K562 (cell line): ENCODE measurements at regions not wholly inside any gene's neighbourhood (a gene's known extent, or its start where the extent isn't known, plus 50 kb on each side); places are given as distances from the start of the nearest gene placed in this dataset.

ENCODE experiments used
- ATAC-seq: fragments of 200-7000 bp; cut with Tn5 transposase; 3 replicates; pipeline ENCODE4 v1.9.1; 2020; ENCODE audit warnings: moderate library complexity
- BruUV-seq: library from RNA; stranded (reverse); fragments of 400-500 nt; replicated peaks from 2 replicates; lab custom pipeline; 2021; lab: Mats Ljungman, UMichigan
- CTCF ChIA-PET: fragments of 300-600 bp; formaldehyde crosslinking; extraction: SDS; loops from one replicate; lab custom pipeline; 2021; ENCODE audit warnings: low intra/inter-chr PET ratio; lab: Yijun Ruan, JAX
- POLR2A ChIA-PET: fragments of 300-600, 350-650 bp; sonication (Branson Sonifier 250); formaldehyde crosslinking; extraction: SDS; loops from one replicate; lab custom pipeline; 2021; ENCODE audit warnings: antibody characterized with exemption, inconsistent platforms; lab: Yijun Ruan, JAX
- DNase-seq, 4 experiments: peaks; one replicate each; pipeline versions ENCODE4 v3.0.0 to v3.0.0-alpha.2; 2011 to 2018; ENCODE audit warnings: low spot score in 3 of 4, mixed read lengths in 3 of 4; ENCODE audit errors: extremely low read depth in 1 of 4
- FAIRE-seq: peaks from 2 replicates; lab custom pipeline; 2011; peaks lifted over from hg19 to GRCh38; lab: Jason Lieb, UNC
- H2AFZ ChIP-seq: 2 replicates; pipeline ENCODE4 v1.6.0; 2011; ENCODE audit warnings: low read depth, low read length, control low read depth, inconsistent platforms
- H3K27ac ChIP-seq: fragments of 200-600 bp; 3 replicates; pipeline ENCODE4 v1.8.0; 2011; ENCODE audit warnings: low read depth, mild to moderate bottlenecking, control low read depth, inconsistent platforms, low read length, moderate library complexity, mixed read lengths; ENCODE audit errors: extremely low read depth
- H3K27me3 ChIP-seq, 2 experiments: fragments of 300-600 bp in 1 of 2; 2 replicates in 1 of 2; 3 replicates in 1 of 2; pipeline versions ENCODE4 v1.6.0 to v1.8.0; 2011; ENCODE audit warnings: inconsistent platforms in 2 of 2, low read length in 2 of 2, mild to moderate bottlenecking in 1 of 2, mixed read lengths in 1 of 2, moderate library complexity in 1 of 2; ENCODE audit not compliant: control insufficient read depth in 2 of 2, insufficient read depth in 2 of 2
- H3K36me3 ChIP-seq: fragments of 300-600 bp; 3 replicates; pipeline ENCODE4 v1.8.0; 2011; ENCODE audit warnings: mild to moderate bottlenecking, low read length, inconsistent platforms; ENCODE audit not compliant: control insufficient read depth, insufficient read depth
- H3K4me1 ChIP-seq, 2 experiments: fragments of 200-600 bp in 1 of 2; replicated peaks in 1 of 2; 2 replicates in 1 of 2; 3 replicates in 1 of 2; pipeline versions ENCODE4 v1.5.1 to v1.8.0; 2011; ENCODE audit warnings: inconsistent platforms in 2 of 2, low read length in 2 of 2, mild to moderate bottlenecking in 1 of 2, mixed read lengths in 1 of 2, moderate library complexity in 1 of 2; ENCODE audit not compliant: control insufficient read depth in 2 of 2, insufficient read depth in 2 of 2
- H3K4me2 ChIP-seq: 2 replicates; pipeline ENCODE4 v1.6.1; 2011; ENCODE audit warnings: low read length, control low read depth, inconsistent platforms, mixed read lengths; ENCODE audit not compliant: insufficient read depth
- H3K4me3 ChIP-seq: fragments of 200-600 bp; sonication (generic), shearing (Covaris generic); 2 replicates; pipeline ENCODE4 v1.5.1; 2016; ENCODE audit warnings: control low read depth, inconsistent platforms
- H3K79me2 ChIP-seq: fragments of 200-600 bp; 3 replicates; pipeline ENCODE4 v1.8.0; 2011; ENCODE audit warnings: low read length, inconsistent platforms; ENCODE audit not compliant: control insufficient read depth, insufficient read depth
- H3K9ac ChIP-seq, 2 experiments: 2 replicates each; pipeline versions ENCODE4 v1.6.0 to v1.6.1; 2011; ENCODE audit warnings: low read depth in 2 of 2, low read length in 2 of 2, control low read depth in 1 of 2, inconsistent platforms in 1 of 2, mild to moderate bottlenecking in 1 of 2, mixed read lengths in 1 of 2; ENCODE audit not compliant: insufficient read depth in 1 of 2
- H3K9me1 ChIP-seq: one replicate; pipeline ENCODE4 v1.6.0; 2011; ENCODE audit warnings: inconsistent platforms, mild to moderate bottlenecking, low read length, moderate library complexity; ENCODE audit not compliant: control insufficient read depth, insufficient read depth
- H3K9me3 ChIP-seq: replicated peaks from 2 replicates; pipeline ENCODE4 v1.5.1; 2011; ENCODE audit warnings: low read depth, low read length, inconsistent platforms; ENCODE audit not compliant: control insufficient read depth, insufficient read depth
- H4K20me1 ChIP-seq: replicated peaks from 2 replicates; pipeline ENCODE4 v1.6.1; 2011; ENCODE audit warnings: low read length, inconsistent platforms, mixed read lengths; ENCODE audit not compliant: control insufficient read depth, insufficient read depth
- BCOR ChIP-seq: fragments of 450-650 bp; IDR thresholded peaks from 2 replicates; pipeline ENCODE4 v1.6.1; 2016
- FOXP1 ChIP-seq: sonication (generic); formaldehyde crosslinking; IDR thresholded peaks from 2 replicates; pipeline ENCODE4 v1.8.0; 2022; ENCODE audit warnings: mild to moderate bottlenecking, missing genetic modification reagents
- GATA2 ChIP-seq: sonication (generic); formaldehyde crosslinking; IDR thresholded peaks from 2 replicates; pipeline ENCODE4 v1.4.0; 2020; ENCODE audit warnings: mild to moderate bottlenecking, missing genetic modification reagents
- GATAD2B ChIP-seq: fragments of 450-650 bp; IDR thresholded peaks from 2 replicates; pipeline ENCODE4 v1.6.1; 2017; ENCODE audit warnings: mild to moderate bottlenecking, borderline replicate concordance
- GTF2F1 ChIP-seq: IDR thresholded peaks from 2 replicates; pipeline ENCODE4 v1.6.1; 2011; ENCODE audit warnings: low read depth, low read length, improper control_type of control experiment
- KLF1 ChIP-seq: fragments of 450-650 bp; IDR thresholded peaks from 2 replicates; pipeline ENCODE4 v1.6.1; 2016; ENCODE audit warnings: missing genetic modification characterization, missing compliant biosample characterization
- NUFIP1 ChIP-seq: fragments of 450-650 bp; IDR thresholded peaks from 2 replicates; pipeline ENCODE4 v1.6.1; 2018; ENCODE audit not compliant: partially characterized antibody
- TEAD2 ChIP-seq: fragments of 450-650 bp; IDR thresholded peaks from 2 replicates; pipeline ENCODE4 v1.6.1; 2016; ENCODE audit warnings: missing genetic modification characterization, control low read depth, missing compliant biosample characterization
- TGIF2 ChIP-seq: sonication (generic); formaldehyde crosslinking; IDR thresholded peaks from 2 replicates; pipeline ENCODE4 v1.8.1; 2022; ENCODE audit warnings: mild to moderate bottlenecking, missing genetic modification reagents, moderate library complexity
- ZFP1 ChIP-seq: fragments of 450-650 bp; formaldehyde crosslinking; IDR thresholded peaks from 2 replicates; pipeline ENCODE4 v1.4.0; 2020; ENCODE audit warnings: mild to moderate bottlenecking, mixed read lengths
- WGBS: fragments of 100-300 bp; shearing (Covaris generic); methylation state at CpG from one replicate; pipeline ENCODE4 v1.1.6; 2016; ENCODE audit warnings: low coverage, mixed read lengths; ENCODE audit not compliant: insufficient coverage; ENCODE audit errors: missing lambda C conversion rate; 5-methylcytosine and 5-hydroxymethylcytosine counted together
- in situ Hi-C: fragments of 300-500 bp; cut with MboI; formaldehyde crosslinking; loops from 4 replicates; pipeline ENCODE4 v1.15.0; 2018; ENCODE audit warnings: inconsistent platforms, mixed read lengths
- intact Hi-C: fragments of 100-400 bp; cut with micrococcal nuclease; formaldehyde crosslinking; loops from 2 replicates; pipeline ENCODE4 v1.14.2; 2022
- TF ChIP-seq, protein P1 (sequence below): IDR thresholded peaks from 2 replicates; pipeline ENCODE4 v1.6.1; 2012; ENCODE audit warnings: low read depth, low read length, improper control_type of control experiment, borderline replicate concordance
- TF ChIP-seq, protein P2 (sequence below): fragments of 250-450 bp; sonication (Bioruptor Pico); IDR thresholded peaks from 2 replicates; pipeline ENCODE4 v1.8.0; 2022; ENCODE audit warnings: moderate library complexity, mild to moderate bottlenecking, inconsistent platforms

GRCh38 chr1:30658014-30658336 is 65.4 kb downstream of the MATN1 start:
- Histone ChIP-seq H3K9me1 (peaks cover 7% of the 10 kb centered on the region), H3K27ac (no peak overlapping the region), H3K4me1 (peaks cover 0 to 10% of the 10 kb centered on the region in 2 experiments; a peak in 1 of 5 replicates), H3K36me3 (no peaks in the 10 kb centered on the region), H3K9ac (peak overlapping the region in 1 of 2 experiments; percentile 7; a peak in 1 of 4 replicates), H3K27me3 (peaks cover 16 to 59% of the 10 kb centered on the region in 2 experiments), H3K4me2 (no peak overlapping the region), H4K20me1 (peaks cover 4% of the 10 kb centered on the region; the same call in 1 of the 2 replicates), H3K9me3 (no peaks in the 10 kb centered on the region), H2AFZ (no peak overlapping the region), H3K79me2 (no peaks in the 10 kb centered on the region), H3K4me3 (no peak overlapping the region)
- 0% methylated on average over 6 of the region's 8 CpGs for WGBS
- in situ Hi-C loops (loop anchor here (5.0 kb wide), 1 partner anchor 1106 kb away; no protein-coding TSS in a partner anchor), intact Hi-C loops (no loop called here)
- POLR2A ChIA-PET = interaction anchor here (0.6 kb wide), 1 partner anchor 46 kb away, joined by 3 read pairs; no protein-coding TSS in a partner anchor
- FAIRE-seq (no peak), ATAC-seq (no peak), DNase-seq (no peak)
- CTCF ChIA-PET = no interaction called here
- BruUV-seq = no TSS peak
- TF ChIP-seq GATAD2B (no peak), TGIF2 (CRISPR knock-in tag) (no peak), NUFIP1 (no peak), GTF2F1 (no peak), BCOR (no peak), FOXP1 (CRISPR knock-in tag) (no peak), TEAD2 (tag) (no peak), KLF1 (tag) (no peak), ZFP1 (CRISPR knock-in tag) (no peak), GATA2 (CRISPR knock-in tag) (no peak)
- TF ChIP-seq, protein P1, sequence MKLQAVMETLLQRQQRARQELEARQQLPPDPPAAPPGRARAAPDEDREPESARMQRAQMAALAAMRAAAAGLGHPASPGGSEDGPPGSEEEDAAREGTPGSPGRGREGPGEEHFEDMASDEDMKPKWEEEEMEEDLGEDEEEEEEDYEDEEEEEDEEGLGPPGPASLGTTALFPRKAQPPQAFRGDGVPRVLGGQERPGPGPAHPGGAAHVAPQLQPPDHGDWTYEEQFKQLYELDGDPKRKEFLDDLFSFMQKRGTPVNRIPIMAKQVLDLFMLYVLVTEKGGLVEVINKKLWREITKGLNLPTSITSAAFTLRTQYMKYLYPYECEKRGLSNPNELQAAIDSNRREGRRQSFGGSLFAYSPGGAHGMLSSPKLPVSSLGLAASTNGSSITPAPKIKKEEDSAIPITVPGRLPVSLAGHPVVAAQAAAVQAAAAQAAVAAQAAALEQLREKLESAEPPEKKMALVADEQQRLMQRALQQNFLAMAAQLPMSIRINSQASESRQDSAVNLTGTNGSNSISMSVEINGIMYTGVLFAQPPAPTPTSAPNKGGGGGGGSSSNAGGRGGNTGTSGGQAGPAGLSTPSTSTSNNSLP = no peak
- TF ChIP-seq, protein P2, sequence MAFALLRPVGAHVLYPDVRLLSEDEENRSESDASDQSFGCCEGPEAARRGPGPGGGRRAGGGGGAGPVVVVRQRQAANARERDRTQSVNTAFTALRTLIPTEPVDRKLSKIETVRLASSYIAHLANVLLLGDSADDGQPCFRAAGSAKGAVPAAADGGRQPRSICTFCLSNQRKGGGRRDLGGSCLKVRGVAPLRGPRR (CRISPR knock-in tag) = no peak
- TF ChIP-seq, all 486 proteins: peak for 0
